ENCODE measurements at regions not wholly inside any gene's neighbourhood (a gene's known extent, or its start where the extent isn't known, plus 50 kb on each side); places are given as distances from the start of the nearest gene placed in this dataset.

- TF ChIP-seq POLR2A (IDR thresholded peaks at IDR 0.05) (no peak), CTCF (IDR thresholded peaks at IDR 0.05 in 4 of 5, conservative IDR thresholded peaks at IDR 0.05 in 1 of 5) (no peak)
These were observed 263.6 kb downstream of the CD83 start for GRCh38 chr6:14380901-14381828.
